Activated CD4-positive, CD25-positive, alpha-beta regulatory T cell treated with anti-CD3 and anti-CD28 coated beads, Interleukin-2, amount 50 U/mL, for 24 hours (primary cell): ENCODE measurements at regions not wholly inside any gene's neighbourhood (a gene's known extent, or its start where the extent isn't known, plus 50 kb on each side); places are given as distances from the start of the nearest gene placed in this dataset.
"Not testable (repeated sequence)": the region's sequence is repeated elsewhere in the genome, so short reads cannot be mapped to it uniquely, and the experiment has no call there.

ENCODE experiments used
- ATAC-seq, 2 donors: fragments of 150-1000 bp; cut with Tn5 transposase; one replicate each; pipeline ENCODE4 v1.10.0; 2021; ENCODE audit warnings: mild to moderate bottlenecking in 1 of 2, moderate library complexity in 1 of 2

GRCh38 chr15:59894835-59895234 is 109.3 kb upstream of the FOXB1 start:
- ATAC-seq = no peak

GRCh38 chr15:59892985-59893384 is 111.1 kb upstream of the FOXB1 start:
- ATAC-seq = no peak

DNA sequence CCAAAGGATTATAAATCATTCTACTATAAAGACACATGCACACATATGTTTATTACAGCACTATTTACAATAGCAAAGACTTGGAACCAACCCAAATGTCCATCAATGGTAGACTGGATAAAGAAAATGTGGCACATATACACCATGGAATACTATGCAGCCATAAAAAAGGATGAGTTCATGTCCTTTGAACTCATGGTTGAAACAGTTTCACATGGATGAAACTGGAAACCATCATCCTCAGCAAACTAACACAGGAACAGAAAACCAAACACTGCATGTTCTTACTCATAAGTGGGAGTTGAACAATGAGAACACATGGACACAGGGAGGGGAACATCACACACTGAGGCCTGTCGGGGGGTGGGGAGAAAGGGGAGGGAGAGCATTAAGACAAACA is 116.2 kb upstream of the FOXB1 start:
- ATAC-seq = not testable (repeated sequence)

DNA sequence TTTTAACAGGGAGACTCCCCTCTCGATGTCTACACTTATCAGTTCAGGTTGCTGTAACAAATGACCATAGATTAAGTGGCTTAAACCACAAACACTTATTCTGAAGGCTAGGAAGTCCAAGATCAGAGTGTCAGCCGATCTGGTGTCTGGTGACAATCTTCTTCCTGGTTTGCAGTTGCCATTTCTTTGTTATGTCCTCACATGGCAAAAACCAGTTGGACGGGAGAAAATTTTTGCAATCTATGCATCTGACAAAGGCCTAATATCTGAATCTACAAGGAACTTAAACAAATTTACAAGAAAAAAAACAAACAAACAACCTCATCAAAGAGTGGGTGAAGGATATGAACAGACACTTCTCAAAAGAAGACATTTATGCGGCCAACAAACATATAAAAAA is 116.9 kb upstream of the FOXB1 start:
- no peak for ATAC-seq

- no peak for ATAC-seq
These were observed 117.7 kb upstream of the FOXB1 start for GRCh38 chr15:59886441-59886840.

GRCh38 chr15:59885832-59886231 is 118.3 kb upstream of the FOXB1 start:
- no peak for ATAC-seq

DNA sequence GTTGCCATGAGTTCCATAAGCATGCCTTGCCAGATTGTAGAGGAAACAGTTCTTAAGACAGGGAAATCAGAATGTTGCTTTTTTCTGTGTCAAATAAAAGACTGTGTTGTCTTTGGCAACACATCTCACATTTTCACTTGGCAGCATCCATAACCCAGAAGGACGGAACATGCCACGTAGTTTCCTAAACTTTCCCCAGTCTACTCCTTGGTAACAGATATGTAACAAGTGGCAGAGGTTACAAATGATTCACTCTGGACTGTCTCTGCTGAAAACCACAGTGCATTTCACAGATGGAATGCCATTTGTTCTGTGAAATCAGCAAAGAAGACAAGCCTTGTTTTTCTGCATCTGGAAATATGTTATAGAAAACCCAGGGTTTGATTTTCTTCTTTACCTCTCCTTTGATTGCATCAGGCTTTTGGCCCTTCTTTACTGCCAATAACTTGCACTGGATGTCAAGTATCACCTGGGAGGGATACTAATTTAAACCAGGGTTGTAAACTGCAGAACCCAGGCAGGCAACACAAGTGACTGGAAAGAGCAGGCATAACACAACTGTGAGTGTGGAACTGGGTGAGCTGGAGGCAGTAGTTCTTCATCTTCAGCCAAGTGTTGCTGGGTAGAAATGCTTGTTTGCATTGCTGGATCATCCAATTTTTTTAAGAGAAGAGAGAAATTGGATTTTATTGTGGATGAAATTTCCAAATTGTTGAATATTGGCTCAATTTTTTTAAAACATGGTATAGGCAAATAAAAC is 124.4 kb upstream of the FOXB1 start:
- ATAC-seq = no peak

- no peak for ATAC-seq
These were observed 128.0 kb upstream of the FOXB1 start for GRCh38 chr15:59876140-59876539.

DNA sequence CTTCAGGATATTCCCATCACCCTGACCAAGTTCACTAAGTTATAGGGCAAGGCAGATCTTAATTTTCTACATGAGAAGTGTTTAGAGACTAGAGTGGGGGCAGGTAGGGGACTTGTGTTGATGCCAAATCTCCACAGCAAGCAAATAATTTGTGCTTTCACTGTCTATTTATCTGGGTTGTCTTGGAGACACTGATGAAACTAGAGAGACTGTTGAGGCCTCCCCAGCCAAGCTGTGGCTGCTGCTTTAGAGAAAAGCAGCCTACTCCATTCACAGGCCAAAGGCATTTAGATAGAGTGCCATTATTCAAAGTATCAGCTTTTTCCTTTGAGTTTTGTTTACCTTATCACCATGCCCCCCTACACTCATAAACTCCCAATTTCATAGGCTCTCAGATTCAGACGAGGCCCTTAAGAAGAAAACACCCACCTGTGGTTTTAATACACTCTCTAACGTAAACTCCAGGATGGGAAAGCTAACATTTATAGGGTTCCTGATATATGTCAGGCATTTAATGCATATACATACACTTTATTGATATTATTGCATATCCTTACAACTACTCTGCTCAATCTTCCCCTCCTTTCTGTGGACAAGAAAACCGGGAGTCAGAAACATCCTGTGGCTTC is 130.4 kb upstream of the FOXB1 start:
- ATAC-seq = no peak

DNA sequence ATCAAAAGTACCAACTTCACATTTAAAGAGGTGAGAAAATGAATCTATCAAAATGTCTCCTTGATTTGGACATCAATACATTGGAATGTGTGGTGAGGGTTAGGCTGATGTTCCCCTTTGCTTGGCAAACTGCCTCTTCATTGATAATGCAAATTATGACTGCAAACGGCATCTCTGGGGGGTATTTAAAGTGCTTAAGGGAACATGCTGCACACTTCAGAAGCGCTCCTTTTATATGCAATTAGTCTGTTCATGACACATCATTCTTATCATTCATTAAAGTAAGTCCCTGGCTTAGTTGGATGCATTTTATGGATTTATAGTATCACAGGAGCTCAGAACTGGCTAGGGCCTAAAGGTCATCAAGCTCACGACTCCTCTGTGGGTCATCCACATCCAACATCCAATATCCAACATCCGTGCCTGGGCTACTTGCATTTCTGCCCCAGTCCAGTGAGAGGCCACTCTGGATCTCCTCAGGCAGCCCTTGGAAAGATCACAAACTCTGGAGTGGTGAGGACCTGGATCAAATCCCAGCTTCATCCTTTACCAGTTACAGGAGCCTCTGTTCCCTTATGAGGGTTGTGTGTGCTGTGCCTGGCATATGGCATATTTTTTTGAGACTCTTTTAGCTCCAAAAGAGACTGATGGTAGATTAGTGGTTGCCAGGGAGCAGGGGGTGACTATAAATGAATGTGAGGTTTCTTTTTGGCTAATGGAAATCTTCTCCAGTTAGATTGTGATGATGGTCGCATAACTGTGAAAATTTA is 136.8 kb upstream of the FOXB1 start:
- ATAC-seq = no peak

GRCh38 chr15:59866642-59867041 is 137.5 kb upstream of the FOXB1 start:
- ATAC-seq = no peak

GRCh38 chr15:59862191-59863155 is 141.6 kb upstream of the FOXB1 start:
- ATAC-seq = no peak

DNA sequence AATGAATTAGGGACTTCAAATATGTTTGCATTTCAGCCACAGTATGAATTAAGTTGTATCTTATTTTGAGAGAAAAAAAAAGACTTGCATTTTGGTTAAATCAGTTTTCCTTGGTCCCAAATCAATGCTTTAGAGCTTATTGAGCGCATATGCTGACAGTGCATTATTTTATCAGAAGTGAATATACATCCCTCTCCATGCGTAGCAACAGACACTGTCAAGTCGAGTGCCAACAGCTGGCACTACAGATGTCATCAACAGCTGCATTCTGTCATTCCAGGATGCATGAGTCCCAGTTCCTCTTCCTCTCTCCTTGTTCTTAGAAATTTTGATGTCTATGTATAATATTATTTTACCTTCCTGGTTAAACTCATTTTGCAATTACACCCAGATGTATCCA is 156.1 kb upstream of the FOXB1 start:
- no peak for ATAC-seq

GRCh38 chr15:59845942-59846499 is 156.9 kb upstream of the BNIP2 start:
- no peak for ATAC-seq

DNA sequence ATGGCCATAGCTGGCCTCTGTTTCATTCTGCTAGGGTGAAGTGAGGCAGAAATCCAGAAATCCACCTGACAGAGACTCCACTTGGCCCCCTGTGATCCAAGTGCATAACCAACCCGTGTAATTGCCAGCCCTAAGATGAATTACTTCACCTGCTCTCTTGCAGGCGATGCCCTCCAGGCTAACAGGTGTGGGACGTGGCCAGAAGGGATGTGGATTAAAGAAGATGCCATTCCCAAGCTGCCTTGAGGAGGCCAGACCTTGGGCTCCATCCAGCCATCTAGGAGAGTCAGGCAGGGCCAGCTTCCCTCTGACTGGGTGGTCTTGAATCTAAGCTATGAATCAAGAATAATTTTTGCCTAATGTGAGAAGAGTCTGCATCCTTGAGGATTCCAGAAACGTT is 154.5 kb upstream of the BNIP2 start:
- ATAC-seq = no peak

- ATAC-seq = no peak
These were observed 151.9 kb upstream of the BNIP2 start for GRCh38 chr15:59841036-59841435.

GRCh38 chr15:59839906-59840305 is 150.8 kb upstream of the BNIP2 start:
- ATAC-seq = no peak

DNA sequence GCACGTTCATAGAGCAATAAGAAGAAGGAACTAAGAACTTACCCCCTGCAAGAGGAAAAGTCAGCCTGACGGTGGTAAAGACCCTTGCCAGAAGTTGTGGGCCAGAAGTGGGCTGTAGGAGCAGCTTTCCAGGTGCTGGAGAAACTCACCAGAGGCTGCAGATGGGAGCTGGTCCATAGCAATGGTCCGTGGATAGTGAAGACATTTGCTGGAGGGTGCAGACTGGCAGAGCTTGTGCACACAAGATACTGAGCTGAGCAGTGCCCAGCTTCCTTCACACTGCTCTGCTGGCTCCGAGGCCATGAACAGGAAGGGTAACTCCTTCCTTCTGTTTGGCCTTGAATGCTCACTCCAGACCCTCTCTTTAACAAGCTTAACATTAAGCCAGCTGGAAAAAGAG is 149.8 kb upstream of the BNIP2 start:
- ATAC-seq = no peak

DNA sequence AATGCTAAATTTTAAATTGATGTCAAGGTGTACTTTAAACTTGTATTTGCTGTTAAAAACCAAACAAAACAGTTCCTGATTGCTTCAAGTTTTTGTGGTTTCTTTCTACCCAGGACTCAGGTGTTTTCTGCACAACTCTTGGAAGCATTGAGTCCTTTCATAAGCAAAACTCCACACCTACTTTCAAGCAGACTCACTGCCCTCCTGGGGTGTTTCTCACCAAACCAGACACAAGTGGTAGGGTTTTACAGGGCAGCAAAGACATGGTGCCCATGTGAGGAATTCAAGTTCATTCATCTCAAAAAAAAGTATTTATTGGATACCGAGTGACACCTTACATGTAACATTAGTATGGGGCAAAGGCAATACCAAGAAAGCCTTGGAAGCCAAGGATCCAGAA is 146.7 kb upstream of the BNIP2 start:
- ATAC-seq = no peak

GRCh38 chr15:59834528-59834927 is 145.4 kb upstream of the BNIP2 start:
- ATAC-seq = no peak

- ATAC-seq = no peak
These were observed 144.2 kb upstream of the BNIP2 start for GRCh38 chr15:59833366-59833765.

DNA sequence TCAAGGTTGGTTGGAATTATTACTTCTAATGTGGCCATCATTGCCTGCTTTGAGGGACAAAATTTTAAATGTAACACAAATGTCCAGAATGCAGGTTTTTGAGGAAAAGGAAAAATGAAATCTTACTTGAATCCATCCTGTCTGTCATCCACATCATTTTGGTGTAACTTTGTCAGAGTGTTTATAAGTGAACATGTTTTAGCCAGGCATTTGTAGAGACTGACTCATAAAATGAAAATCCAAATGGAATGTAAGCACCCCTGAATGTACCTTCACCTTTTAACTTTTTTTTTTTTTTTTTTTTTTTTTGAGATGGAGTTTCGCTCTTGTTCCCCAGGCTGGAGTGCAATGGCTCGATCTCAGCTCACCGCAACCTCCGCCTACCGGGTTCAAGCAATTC is 141.8 kb upstream of the BNIP2 start:
- no peak for ATAC-seq
